ENCODE measurements at regions not wholly inside any gene's neighbourhood (a gene's known extent, or its start where the extent isn't known, plus 50 kb on each side); places are given as distances from the start of the nearest gene placed in this dataset.

- Mint-ChIP-seq H3K27me3 (ENCODE audit: low read depth, poor library complexity) (peaks cover 6% of the 10 kb centered on the region), H3K4me3 (no peak overlapping the region), H3K36me3 (ENCODE audit: low read depth) (no peaks in the 10 kb centered on the region), H3K9me3 (peaks cover 11% of the 10 kb centered on the region), H3K27ac (no peak overlapping the region), H3K4me1 (peaks cover 15% of the 10 kb centered on the region)
- no peak for DNase-seq
- TF ChIP-seq CTCF (IDR thresholded peaks at IDR 0.05), result no peak
Measured at GRCh38 chr2:150371044-150371818, 116.2 kb downstream of the RND3 start.

- Mint-ChIP-seq H3K27me3 (ENCODE audit: low read depth, poor library complexity) (peaks cover 6% of the 10 kb centered on the region), H3K4me1 (peaks cover 8% of the 10 kb centered on the region)
- TF ChIP-seq CTCF (IDR thresholded peaks at IDR 0.05), result no peak
Measured at GRCh38 chr2:150370561-150370960, 116.9 kb downstream of the RND3 start.

GRCh38 chr2:150369862-150370261 lies 117.6 kb downstream of the RND3 start:
- Mint-ChIP-seq H3K27ac (no peak overlapping the region), H3K4me3 (no peak overlapping the region), H3K4me1 (peaks cover 1% of the 10 kb centered on the region), H3K36me3 (ENCODE audit: low read depth) (no peaks in the 10 kb centered on the region), H3K9me3 (peaks cover 11% of the 10 kb centered on the region), H3K27me3 (ENCODE audit: low read depth, poor library complexity) (peaks cover 6% of the 10 kb centered on the region)
- no peak for TF ChIP-seq CTCF (IDR thresholded peaks at IDR 0.05)
- no peak for DNase-seq

More at GRCh38 chr2:150370561-150370960, 116.9 kb downstream of the RND3 start:
- Mint-ChIP-seq H3K9me3 (peaks cover 11% of the 10 kb centered on the region), H3K4me3 (no peak overlapping the region), H3K27ac (no peak overlapping the region), H3K36me3 (ENCODE audit: low read depth) (no peaks in the 10 kb centered on the region)
- no peak for DNase-seq

- no peaks in the 10 kb centered on the region for H3K9me3 Mint-ChIP-seq
- no peak overlapping the region for H3K27ac Mint-ChIP-seq
- no peaks in the 10 kb centered on the region for H3K36me3 Mint-ChIP-seq (ENCODE audit: low read depth)
Measured at GRCh38 chr2:150358468-150358807, 129.0 kb downstream of the RND3 start.

GRCh38 chr2:150357770-150358467 lies 129.5 kb downstream of the RND3 start:
- H3K4me3 Mint-ChIP-seq, result no peak overlapping the region
- no peak overlapping the region for H3K27ac Mint-ChIP-seq
- H3K27me3 Mint-ChIP-seq (ENCODE audit: low read depth, poor library complexity), result peaks cover 3% of the 10 kb centered on the region
- no peak for DNase-seq
- H3K9me3 Mint-ChIP-seq, result no peaks in the 10 kb centered on the region
- no peaks in the 10 kb centered on the region for H3K36me3 Mint-ChIP-seq (ENCODE audit: low read depth)
- no peaks in the 10 kb centered on the region for H3K4me1 Mint-ChIP-seq
- no peak for TF ChIP-seq CTCF (IDR thresholded peaks at IDR 0.05)

More at GRCh38 chr2:150358468-150358807, 129.0 kb downstream of the RND3 start:
- Mint-ChIP-seq H3K27me3 (ENCODE audit: low read depth, poor library complexity) (peaks cover 3% of the 10 kb centered on the region), H3K4me1 (no peaks in the 10 kb centered on the region), H3K4me3 (no peak overlapping the region)
- no peak for TF ChIP-seq CTCF (IDR thresholded peaks at IDR 0.05)
- no peak for DNase-seq

All from nephron progenitor cell (in vitro differentiated cells).